ENCODE measurements at regions not wholly inside any gene's neighbourhood (a gene's known extent, or its start where the extent isn't known, plus 50 kb on each side); places are given as distances from the start of the nearest gene placed in this dataset.

DNA sequence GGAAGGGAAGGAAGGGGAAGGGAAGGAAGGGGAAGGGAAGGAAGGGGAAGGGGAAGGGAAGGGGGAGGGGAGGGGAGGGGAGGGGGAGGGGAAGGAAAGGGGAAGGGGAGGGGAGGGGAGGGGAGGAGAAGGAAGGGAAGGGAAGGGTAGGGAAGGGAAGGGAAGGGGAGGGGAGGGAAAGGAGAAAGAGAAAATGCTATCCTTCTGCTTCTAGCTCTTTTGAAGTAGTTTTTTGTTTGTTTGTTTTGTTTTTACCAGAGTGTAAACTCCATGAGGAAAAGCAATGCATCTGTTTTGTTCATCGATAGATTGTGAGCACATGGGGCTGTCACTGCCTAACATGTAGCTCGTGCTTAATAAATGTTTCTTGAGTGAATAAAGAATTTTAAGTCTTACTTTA, 1592.7 kb upstream of the ACVR2A start:
- no peak for DNase-seq
- intact Hi-C loops (cut with DNase I), result no loop called here
- no peak overlapping the region for H3K4me3 ChIP-seq (ENCODE audit: low read length in 3 of 3)
- no peaks in the 10 kb centered on the region for H3K36me3 ChIP-seq (ENCODE audit: control insufficient read depth in 2 of 3, insufficient read depth in 3 of 3, low read length in 3 of 3)
- no peaks in the 10 kb centered on the region for H3K9me3 ChIP-seq (ENCODE audit: control insufficient read depth in 2 of 3, insufficient read depth in 1 of 3, low read length in 3 of 3)
- FAIRE-seq, result no peak
- TF ChIP-seq, protein P1, sequence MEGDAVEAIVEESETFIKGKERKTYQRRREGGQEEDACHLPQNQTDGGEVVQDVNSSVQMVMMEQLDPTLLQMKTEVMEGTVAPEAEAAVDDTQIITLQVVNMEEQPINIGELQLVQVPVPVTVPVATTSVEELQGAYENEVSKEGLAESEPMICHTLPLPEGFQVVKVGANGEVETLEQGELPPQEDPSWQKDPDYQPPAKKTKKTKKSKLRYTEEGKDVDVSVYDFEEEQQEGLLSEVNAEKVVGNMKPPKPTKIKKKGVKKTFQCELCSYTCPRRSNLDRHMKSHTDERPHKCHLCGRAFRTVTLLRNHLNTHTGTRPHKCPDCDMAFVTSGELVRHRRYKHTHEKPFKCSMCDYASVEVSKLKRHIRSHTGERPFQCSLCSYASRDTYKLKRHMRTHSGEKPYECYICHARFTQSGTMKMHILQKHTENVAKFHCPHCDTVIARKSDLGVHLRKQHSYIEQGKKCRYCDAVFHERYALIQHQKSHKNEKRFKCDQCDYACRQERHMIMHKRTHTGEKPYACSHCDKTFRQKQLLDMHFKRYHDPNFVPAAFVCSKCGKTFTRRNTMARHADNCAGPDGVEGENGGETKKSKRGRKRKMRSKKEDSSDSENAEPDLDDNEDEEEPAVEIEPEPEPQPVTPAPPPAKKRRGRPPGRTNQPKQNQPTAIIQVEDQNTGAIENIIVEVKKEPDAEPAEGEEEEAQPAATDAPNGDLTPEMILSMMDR (IDR thresholded peaks at IDR 0.05; ENCODE audit: borderline replicate concordance, extremely low read depth, insufficient read depth), result no peak
- no peak overlapping the region for H3K27ac ChIP-seq (ENCODE audit: low read depth in 2 of 2, low read length in 2 of 2)
- H3K9ac ChIP-seq (ENCODE audit: low read length in 3 of 3), result no peak overlapping the region
- H3K4me1 ChIP-seq (ENCODE audit: control insufficient read depth in 2 of 3, insufficient read depth in 2 of 3, low read depth in 1 of 3, low read length in 3 of 3), result no peaks in the 10 kb centered on the region
- H3K27me3 ChIP-seq (ENCODE audit: control insufficient read depth, insufficient read depth, low read length), result no peaks in the 10 kb centered on the region

DNA sequence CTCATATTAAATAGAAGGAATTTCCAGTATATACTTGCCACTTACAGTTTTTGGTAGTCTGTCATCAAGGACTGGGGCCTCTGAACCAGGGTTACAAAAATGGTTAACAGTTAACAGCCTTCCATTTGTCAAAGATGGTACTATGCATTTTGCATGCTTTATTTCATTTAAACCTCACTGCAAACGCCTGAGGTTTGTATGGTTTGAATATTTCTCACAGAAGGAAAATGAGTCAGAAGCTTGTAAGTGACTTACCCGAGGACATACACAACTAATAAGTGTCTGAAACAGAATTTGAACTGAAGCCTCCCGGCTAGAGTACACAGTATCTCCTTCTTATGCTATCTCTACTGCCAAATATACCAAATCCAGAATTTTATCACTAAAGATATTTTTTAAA, 1593.5 kb upstream of the ACVR2A start:
- Histone ChIP-seq H3K27ac (ENCODE audit: low read depth in 2 of 2, low read length in 2 of 2) (no peak overlapping the region), H3K27me3 (ENCODE audit: control insufficient read depth, insufficient read depth, low read length) (no peaks in the 10 kb centered on the region), H3K36me3 (ENCODE audit: control insufficient read depth in 2 of 3, insufficient read depth in 3 of 3, low read length in 3 of 3) (no peaks in the 10 kb centered on the region), H3K9ac (ENCODE audit: low read length in 3 of 3) (no peak overlapping the region), H3K4me3 (ENCODE audit: low read length in 3 of 3) (no peak overlapping the region), H3K4me1 (ENCODE audit: control insufficient read depth in 2 of 3, insufficient read depth in 2 of 3, low read depth in 1 of 3, low read length in 3 of 3) (no peaks in the 10 kb centered on the region), H3K9me3 (ENCODE audit: control insufficient read depth in 2 of 3, insufficient read depth in 1 of 3, low read length in 3 of 3) (no peaks in the 10 kb centered on the region)
- intact Hi-C loops (cut with DNase I), result no loop called here
- FAIRE-seq (no peak), DNase-seq (no peak)
- TF ChIP-seq, protein P1 (IDR thresholded peaks at IDR 0.05; ENCODE audit: borderline replicate concordance, extremely low read depth, insufficient read depth), result no peak

DNA sequence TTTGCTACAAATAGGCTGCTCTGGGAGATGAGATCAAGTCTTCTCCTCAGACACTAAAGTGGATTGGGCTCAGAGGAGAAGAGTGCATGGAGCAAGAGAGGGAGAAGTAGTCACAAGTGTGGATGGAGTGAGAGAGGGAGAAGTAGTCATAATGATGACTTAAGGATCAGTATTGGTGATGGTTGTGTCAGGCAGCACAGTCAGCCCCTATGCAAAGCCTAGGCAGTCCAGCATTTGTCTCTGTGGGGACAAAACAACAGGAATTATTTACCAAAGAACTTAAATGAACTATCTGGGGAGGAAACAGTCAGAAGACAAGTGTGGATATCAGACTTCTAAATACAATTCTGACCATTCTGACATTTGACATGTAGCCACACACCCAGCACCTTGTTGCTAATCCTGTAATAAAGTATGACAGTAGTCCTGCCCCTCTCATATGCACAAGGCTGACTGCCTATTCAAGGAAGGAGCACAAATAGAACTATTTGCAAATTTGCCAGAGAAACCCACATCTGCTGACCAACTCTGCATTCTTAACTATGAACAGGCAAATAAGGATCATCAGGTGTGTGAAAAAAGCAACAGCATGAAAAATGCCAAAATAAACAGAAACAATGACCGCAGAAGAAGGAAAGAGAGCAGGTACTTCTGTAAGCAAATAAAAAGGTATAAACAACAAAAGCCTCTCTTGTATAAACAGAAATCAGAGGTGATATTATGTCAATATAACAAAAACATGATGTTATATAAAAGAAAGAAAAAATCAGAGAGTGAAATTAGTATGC, 1597.9 kb upstream of the ACVR2A start:
- Histone ChIP-seq H3K4me1 (ENCODE audit: control insufficient read depth in 2 of 3, insufficient read depth in 2 of 3, low read depth in 1 of 3, low read length in 3 of 3) (peaks cover 0 to 4% (median 0%) of the 10 kb centered on the region in 3 donors), H3K9ac (ENCODE audit: low read length in 3 of 3) (no peak overlapping the region), H3K27me3 (ENCODE audit: control insufficient read depth, insufficient read depth, low read length) (no peaks in the 10 kb centered on the region), H3K4me3 (ENCODE audit: low read length in 3 of 3) (no peak overlapping the region), H3K36me3 (ENCODE audit: control insufficient read depth in 2 of 3, insufficient read depth in 3 of 3, low read length in 3 of 3) (no peaks in the 10 kb centered on the region), H3K9me3 (ENCODE audit: control insufficient read depth in 2 of 3, insufficient read depth in 1 of 3, low read length in 3 of 3) (no peaks in the 10 kb centered on the region), H3K27ac (ENCODE audit: low read depth in 2 of 2, low read length in 2 of 2) (no peak overlapping the region)
- intact Hi-C loops (cut with DNase I), result no loop called here
- no peak for FAIRE-seq
- TF ChIP-seq, protein P1 (IDR thresholded peaks at IDR 0.05; ENCODE audit: borderline replicate concordance, extremely low read depth, insufficient read depth), result no peak
- DNase-seq, result no peak

Data from kidney (tissue), 13 donors.